ENCODE measurements at regions not wholly inside any gene's neighbourhood (a gene's known extent, or its start where the extent isn't known, plus 50 kb on each side); places are given as distances from the start of the nearest gene placed in this dataset.

GRCh38 chr6:138550346-138550767 lies 51.1 kb upstream of the NHSL1 start:
- DNase-seq (ENCODE audit: low read depth): no peak

DNA sequence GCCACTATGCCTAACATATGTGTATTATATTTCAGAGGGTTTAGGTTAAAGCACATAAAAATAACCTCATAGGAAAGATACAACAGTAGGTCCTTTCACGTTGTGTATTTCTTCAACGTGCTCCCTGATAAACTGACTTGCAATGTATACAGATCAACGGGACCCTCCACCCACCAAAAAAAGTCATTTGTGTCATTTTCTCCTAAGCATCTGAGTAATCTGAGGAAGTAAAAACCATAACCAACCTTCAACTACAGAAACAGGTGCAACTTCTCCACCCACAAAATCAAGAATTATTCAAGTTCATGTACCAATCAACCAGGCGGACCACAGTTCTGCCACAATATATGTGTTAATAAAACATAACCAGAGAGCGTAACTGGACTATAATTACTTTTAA lies 54.9 kb upstream of the NHSL1 start:
- no peak for DNase-seq (ENCODE audit: low read depth)

DNA sequence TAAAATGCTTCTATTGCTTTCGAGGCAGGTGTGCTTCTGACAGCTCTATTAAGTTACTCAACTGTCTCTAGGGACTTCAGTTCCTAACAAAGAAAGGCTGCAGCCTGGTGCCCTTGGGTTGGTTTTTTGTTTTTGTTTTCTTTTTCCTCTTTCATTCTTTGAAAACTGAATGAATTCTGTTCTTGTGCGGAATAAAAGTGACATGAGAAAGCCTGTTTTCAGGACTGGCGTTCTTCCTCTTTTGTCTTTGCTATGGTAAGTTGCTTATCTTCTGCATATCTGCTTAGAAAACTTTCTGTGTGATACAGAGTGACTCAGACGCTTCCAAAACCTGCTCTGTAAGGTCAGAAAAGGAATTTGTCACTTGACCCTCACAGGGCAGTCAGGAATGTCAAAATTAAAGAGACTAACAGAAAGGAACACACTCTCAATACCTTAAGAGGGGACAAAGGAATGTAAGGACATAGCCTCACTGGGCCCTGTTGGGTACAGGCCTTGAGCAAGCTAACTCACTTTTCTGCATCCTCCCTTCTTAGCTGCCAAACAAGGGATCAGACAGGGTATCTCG lies 56.2 kb upstream of the NHSL1 start:
- DNase-seq (ENCODE audit: low read depth): peak; percentile 50

DNA sequence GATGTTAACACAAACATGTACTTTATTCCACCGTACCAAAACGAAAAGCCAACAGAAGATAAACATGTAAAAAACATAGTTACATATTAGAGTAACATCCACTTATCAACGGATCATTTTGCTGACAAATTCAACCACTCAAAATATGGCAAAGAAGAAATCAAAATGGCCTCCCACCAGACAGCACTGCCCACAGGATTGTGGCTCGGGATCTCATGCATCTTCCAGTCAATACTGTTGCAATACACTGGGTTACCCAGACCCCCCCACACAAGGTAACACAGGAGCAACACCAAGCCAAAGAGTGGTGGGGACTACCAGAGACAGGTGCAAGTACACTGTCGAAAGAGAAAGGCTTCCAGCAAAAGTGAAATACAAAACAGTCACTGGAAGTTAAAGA lies 57.9 kb upstream of the NHSL1 start:
- no peak for DNase-seq (ENCODE audit: low read depth)

DNA sequence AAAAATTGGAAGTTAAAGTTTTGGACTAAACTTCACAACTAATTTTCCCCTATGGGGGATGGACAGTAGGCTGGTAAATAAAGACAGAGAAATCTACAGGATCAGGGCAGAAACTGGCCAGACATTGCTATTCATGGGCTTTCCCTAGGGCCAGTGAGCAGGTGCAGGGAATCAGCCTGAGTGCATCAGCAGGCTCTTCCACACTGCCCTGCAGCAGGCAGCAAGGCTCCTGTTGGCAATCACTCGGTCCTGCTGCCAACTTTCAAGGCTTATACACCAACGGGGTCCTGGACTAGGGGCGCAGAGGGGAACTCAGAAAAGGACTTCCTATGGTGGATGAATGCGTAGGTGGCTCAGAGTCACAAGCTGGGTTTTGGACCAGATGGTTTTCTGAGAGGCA lies 59.8 kb upstream of the NHSL1 start:
- no peak for DNase-seq (ENCODE audit: low read depth)

DNA sequence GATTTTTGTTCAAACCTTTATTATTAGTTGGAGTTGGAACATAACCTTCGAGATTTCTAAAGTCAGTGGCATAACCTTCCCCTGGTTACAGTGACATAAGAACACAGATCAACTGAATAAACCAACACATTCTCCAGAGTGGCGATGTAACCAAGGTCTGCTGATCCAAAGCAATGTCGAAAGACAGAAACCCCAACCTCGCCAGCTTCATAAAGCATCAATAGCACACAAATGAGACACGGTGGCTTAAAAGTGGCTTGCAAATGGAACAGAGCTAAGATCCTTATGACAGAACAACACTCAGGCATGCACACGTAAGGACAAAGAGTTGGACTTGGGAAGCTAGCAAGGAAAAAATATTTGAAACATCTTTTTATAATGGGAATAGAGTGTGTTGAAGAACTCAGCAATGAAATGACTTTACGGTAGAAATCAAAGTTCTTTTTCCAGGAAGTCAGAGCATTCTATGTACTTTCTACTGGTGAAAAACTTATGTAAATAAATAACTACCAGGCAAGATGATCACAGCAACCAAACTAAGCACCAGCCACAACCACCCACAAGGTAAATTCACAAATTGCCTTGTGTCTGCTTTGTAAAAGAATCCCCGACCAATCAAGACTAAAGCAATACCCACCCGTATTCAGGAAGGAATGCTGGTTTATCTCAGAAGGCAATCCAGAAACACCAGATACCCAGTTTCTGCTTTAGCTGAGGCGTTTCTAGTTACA lies 61.0 kb upstream of the NHSL1 start:
- DNase-seq (ENCODE audit: low read depth): no peak

GRCh38 chr6:138562691-138563090 lies 63.4 kb upstream of the NHSL1 start:
- no peak for DNase-seq (ENCODE audit: low read depth)

DNA sequence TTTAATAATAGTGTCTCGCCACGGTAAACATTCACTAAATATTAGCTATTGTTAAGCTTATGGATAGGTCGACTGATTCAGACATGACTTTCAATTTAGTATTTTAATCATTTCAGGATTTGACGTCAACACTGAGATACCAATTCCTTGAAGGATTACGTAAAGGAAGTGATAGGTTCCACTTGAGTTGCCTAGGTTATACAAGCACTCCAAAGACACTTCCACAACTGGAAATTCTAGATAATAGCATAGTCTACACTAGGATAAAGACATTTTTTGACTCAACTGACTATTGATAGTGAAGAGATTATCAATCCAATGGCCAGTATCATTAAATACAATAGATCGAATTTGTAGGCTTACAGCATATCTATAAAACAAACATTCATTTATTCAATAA lies 63.9 kb upstream of the NHSL1 start:
- no peak for DNase-seq (ENCODE audit: low read depth)

- DNase-seq (ENCODE audit: low read depth): no peak
These were observed 64.4 kb upstream of the NHSL1 start for GRCh38 chr6:138563650-138564049.

- no peak for DNase-seq (ENCODE audit: low read depth)
These were observed 65.0 kb upstream of the NHSL1 start for GRCh38 chr6:138564170-138564721.

GRCh38 chr6:138567052-138567451 lies 67.8 kb upstream of the NHSL1 start:
- no peak for DNase-seq (ENCODE audit: low read depth)

DNA sequence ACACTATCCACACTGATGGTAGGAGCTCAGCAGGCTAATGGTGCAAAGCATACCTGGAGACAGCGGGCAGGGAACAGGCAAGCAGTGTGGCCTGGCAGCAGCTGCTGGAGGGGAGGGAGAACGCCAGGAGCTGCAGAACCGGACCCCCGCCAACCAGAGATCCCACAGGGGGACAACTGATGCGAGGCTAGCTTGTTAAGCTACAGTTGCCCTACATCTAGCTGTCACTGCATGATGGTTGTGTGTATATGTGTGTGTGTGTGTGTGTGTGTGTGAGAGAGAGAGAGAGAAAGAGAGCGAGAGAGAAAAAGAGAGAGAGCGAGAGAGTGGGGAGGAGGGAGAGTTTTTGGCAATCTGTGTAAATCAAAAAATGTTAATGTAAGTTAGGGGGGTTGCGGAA lies 69.7 kb upstream of the NHSL1 start:
- DNase-seq (ENCODE audit: low read depth): no peak

DNA sequence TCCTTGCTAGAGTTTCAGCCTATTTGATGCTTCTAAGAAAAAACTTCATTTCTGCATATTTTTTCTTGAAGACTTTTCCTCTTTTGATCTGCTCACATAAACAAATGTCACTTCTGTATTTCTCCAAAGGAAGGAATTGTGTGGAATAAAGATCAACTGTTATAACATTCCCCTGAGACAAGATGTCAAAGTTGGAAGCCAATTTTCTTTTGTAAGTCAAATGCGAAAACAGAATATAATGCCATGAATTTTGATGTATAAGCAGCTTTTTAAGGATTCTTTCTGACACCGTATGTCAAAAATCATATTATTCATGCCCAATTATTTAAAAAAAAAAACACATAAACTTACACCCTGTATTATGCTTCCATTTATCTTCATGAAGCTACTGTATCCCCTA lies 70.3 kb upstream of the NHSL1 start:
- no peak for DNase-seq (ENCODE audit: low read depth)

DNA sequence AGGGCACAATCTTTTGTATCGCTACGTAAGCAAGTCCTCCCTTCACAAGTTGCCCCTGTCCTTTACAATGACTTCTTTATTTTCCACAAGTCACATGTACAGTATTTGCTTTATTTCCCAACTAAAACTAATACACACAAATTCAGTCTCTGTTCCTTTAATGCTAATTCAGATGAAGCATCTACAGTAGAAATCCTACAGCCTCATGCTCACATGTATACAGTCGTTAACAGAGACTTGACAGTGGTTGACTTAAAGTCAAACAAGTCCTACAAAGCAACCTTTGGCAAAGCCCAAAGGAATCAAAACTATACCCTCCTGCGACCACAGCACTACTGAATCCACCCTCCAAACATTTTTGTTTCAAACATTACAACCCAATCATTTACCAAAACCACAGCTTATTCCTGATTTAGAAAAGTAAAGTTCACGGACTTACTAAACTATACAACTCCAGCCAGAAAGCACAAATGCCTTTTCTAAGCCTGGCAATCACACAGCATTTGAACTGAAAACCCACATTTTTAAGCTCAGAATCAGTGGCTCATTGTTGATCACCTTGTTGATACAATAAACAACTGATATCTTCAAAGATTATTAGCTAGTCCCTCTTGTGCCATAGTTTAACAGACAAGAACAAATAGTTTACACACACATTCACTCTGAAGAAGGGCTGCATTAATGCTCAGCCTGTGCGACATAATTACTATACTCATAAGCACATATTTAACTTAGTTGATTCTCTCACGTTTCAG lies 70.9 kb upstream of the NHSL1 start:
- no peak for DNase-seq (ENCODE audit: low read depth)

GRCh38 chr6:138570725-138571029 lies 71.4 kb upstream of the NHSL1 start:
- DNase-seq (ENCODE audit: low read depth): no peak

- no peak for DNase-seq (ENCODE audit: low read depth)
These were observed 71.9 kb upstream of the NHSL1 start for GRCh38 chr6:138571181-138571580.

DNA sequence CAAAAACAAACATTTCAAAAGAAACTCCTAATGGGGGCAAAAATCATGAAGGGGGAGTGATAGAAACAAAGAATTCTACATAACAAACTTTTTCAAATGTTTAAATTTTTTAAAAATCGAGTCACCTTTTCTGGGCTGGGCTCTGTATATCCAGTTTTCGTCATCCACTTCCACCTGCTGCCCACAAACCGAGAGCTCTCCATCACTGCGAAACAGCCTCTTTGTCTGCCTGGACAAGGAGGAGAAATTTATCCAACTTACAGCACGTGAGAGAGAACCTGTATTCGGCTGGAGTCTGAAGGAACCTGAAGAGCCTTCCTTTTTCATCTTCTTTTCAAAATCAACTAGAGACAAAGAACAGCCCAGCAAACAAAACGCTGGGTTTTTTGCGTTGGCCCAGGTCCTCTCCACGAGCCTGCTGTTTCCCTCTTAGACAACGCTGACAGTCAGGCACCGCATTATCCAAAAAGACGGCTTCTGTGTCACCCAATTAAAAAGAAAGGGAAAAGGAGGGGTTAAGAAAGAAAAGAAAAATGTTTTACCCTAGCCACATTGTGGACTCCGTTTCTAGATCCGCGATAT lies 72.4 kb upstream of the NHSL1 start:
- no peak for DNase-seq (ENCODE audit: low read depth)

DNA sequence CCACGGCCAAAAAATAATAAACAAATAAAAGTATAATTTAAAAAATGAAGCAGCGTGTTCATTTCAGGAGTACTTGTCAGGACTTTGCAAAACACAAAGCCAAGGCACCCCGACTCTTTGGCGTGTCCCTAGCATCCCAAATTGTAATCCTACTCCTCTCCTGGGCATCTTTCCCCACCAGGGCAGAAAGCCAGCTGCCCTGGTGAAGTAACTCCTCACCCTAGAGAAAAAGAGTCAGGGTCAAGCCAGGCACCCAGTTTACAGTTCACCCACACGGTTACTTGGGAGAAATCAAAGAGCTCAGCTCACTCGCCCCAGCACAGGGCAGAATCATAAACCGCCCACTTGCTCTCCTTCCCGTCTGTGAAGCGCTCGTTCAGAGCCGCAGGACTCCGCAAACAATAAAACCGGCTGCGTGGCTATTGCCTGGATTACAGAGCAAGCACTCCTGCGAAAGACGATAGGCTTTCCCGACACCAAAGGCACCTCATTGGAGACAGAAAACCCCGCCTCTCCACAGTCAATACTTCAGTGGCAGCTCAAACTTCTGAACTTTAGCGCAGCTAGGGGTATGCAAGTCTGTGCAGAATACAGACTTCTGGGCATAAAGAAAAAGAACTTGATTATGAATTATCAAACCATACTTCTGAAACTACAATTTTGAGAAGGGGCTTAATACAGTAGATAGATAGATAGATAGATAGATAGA lies 73.0 kb upstream of the NHSL1 start:
- DNase-seq (ENCODE audit: low read depth): peak; percentile 74

GRCh38 chr6:138572885-138573284 lies 73.6 kb upstream of the NHSL1 start:
- DNase-seq (ENCODE audit: low read depth): no peak

DNA sequence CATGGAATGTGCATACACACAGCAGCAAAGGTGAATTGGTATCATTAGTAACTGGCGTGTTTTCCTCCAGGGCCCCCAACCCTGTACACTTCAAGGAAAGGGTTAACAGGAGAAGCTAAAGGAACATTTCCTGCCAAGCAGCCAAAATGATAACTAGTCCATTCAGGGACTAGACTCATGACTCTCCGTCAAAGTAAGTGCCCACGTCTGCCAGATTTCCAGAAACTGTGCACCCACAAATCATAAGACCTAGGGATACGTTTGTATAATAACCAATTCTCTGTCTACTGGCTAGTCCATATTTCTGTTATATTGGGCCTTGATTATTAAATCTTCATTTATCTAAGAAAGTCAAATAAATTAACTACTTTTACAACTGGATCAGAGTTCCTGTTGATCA lies 76.0 kb upstream of the NHSL1 start:
- DNase-seq (ENCODE audit: low read depth): no peak

GRCh38 chr6:138576313-138576712 lies 77.0 kb upstream of the NHSL1 start:
- no peak for DNase-seq (ENCODE audit: low read depth)
